GM23248 (cell line): ENCODE measurements at regions not wholly inside any gene's neighbourhood (a gene's known extent, or its start where the extent isn't known, plus 50 kb on each side); places are given as distances from the start of the nearest gene placed in this dataset.
"Not testable (repeated sequence)": the region's sequence is repeated elsewhere in the genome, so short reads cannot be mapped to it uniquely, and the experiment has no call there.

ENCODE experiments used
- DNase-seq: peaks from one replicate; pipeline ENCODE4 v3.0.0-alpha.2; 2015
- H2AFZ ChIP-seq: fragments of 200-600 bp; sonication (generic); 2 replicates; pipeline ENCODE4 v1.6.1; 2016; ENCODE audit warnings: antibody characterized with exemption
- H3F3A ChIP-seq: fragments of 200-600 bp; sonication (generic); 2 replicates; pipeline ENCODE4 v1.6.1; 2016; ENCODE audit warnings: mild to moderate bottlenecking, antibody characterized with exemption, mixed run types; ENCODE audit not compliant: insufficient read depth
- H3K27ac ChIP-seq: fragments of 200-600 bp; sonication (generic); 2 replicates; pipeline ENCODE4 v1.5.1; 2016; ENCODE audit warnings: mild to moderate bottlenecking
- H3K27me3 ChIP-seq: fragments of 200-600 bp; sonication (generic); replicated peaks from 2 replicates; pipeline ENCODE4 v1.6.1; 2016; ENCODE audit warnings: mild to moderate bottlenecking; ENCODE audit not compliant: insufficient read depth
- H3K36me3 ChIP-seq: fragments of 200-600 bp; sonication (generic); 2 replicates; pipeline ENCODE4 v1.6.1; 2016; ENCODE audit warnings: low read depth, mild to moderate bottlenecking
- H3K4me1 ChIP-seq: fragments of 200-600 bp; sonication (generic); 2 replicates; pipeline ENCODE4 v1.6.1; 2016; ENCODE audit warnings: mild to moderate bottlenecking; ENCODE audit not compliant: insufficient read depth
- H3K4me2 ChIP-seq: fragments of 200-600 bp; sonication (generic); one replicate; pipeline ENCODE4 v1.6.1; 2016; ENCODE audit warnings: mild to moderate bottlenecking; ENCODE audit not compliant: unreplicated experiment
- H3K4me3 ChIP-seq: fragments of 200-600 bp; sonication (generic); 2 replicates; pipeline ENCODE4 v1.5.1; 2016; ENCODE audit warnings: mild to moderate bottlenecking
- H3K79me2 ChIP-seq: fragments of 200-600 bp; sonication (generic); 2 replicates; pipeline ENCODE4 v1.6.1; 2016; ENCODE audit warnings: mild to moderate bottlenecking; ENCODE audit not compliant: insufficient read depth
- H3K9ac ChIP-seq: fragments of 200-600 bp; sonication (generic); 2 replicates; pipeline ENCODE4 v1.6.1; 2016; ENCODE audit warnings: mild to moderate bottlenecking
- H3K9me2 ChIP-seq: fragments of 200-600 bp; sonication (generic); 2 replicates; pipeline ENCODE4 v1.6.1; 2016; ENCODE audit warnings: mixed run types, mild to moderate bottlenecking, moderate library complexity; ENCODE audit not compliant: insufficient read depth
- H3K9me3 ChIP-seq: fragments of 200-600 bp; sonication (generic); one replicate; pipeline ENCODE4 v1.6.1; 2017; ENCODE audit warnings: low read depth
- H4K20me1 ChIP-seq: fragments of 200-600 bp; sonication (generic); 2 replicates; pipeline ENCODE4 v1.6.0; 2016; ENCODE audit not compliant: insufficient read depth
- EZH2 ChIP-seq: fragments of 200-600 bp; sonication (generic); IDR thresholded peaks from 2 replicates; pipeline ENCODE4 v1.6.1; 2018; ENCODE audit warnings: antibody characterized with exemption, mild to moderate bottlenecking; ENCODE audit not compliant: insufficient read depth, poor library complexity, severe bottlenecking
- EZH2phosphoT487 ChIP-seq: fragments of 200-600 bp; sonication (generic); IDR thresholded peaks from 2 replicates; pipeline ENCODE4 v1.6.1; 2018; ENCODE audit warnings: antibody characterized with exemption, moderate library complexity, mild to moderate bottlenecking, low read depth; ENCODE audit not compliant: insufficient read depth
- WGBS, 2 experiments: methylation state at CpG; one replicate each; pipeline ENCODE4 v1.1.6; 2015 to 2017; ENCODE audit warnings: low lambda C conversion rate in 2 of 2, low coverage in 1 of 2; ENCODE audit errors: missing lambda C conversion rate in 2 of 2; 5-methylcytosine and 5-hydroxymethylcytosine counted together
- in situ Hi-C: fragments of 300-500 bp; cut with MboI; formaldehyde crosslinking; loops from 2 replicates; pipeline ENCODE4 v1.15.0; 2020

DNA sequence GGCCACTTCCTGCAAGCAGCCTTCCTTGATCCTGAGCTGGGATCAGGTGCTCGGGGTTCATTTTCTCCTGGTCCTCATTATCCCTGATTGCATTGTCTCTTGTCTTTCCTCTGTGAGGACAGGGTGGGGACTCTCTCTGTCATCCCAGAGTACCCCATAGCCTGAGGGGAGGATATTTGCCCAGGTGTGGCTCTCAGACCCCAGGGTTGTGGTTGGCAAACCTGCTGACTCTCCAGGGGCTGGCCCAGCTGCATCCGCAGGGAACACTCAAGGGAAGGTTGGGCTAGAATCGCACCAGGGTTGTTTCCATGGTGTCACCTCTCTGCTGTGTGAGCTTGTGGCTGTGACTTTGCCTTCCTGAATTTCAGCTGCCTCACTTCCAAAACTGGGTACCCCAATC is 276.8 kb upstream of the C1orf174 start:
- WGBS, 2 experiments: 41 to 51% methylated on average over 3 of the region's 3 CpGs
- H3F3A ChIP-seq: no peaks in the 10 kb centered on the region
- in situ Hi-C loops: no loop called here
- H3K9me3 ChIP-seq: no peaks in the 10 kb centered on the region
- no peak for TF ChIP-seq EZH2phosphoT487
- no peak for TF ChIP-seq EZH2
- no peaks in the 10 kb centered on the region for H3K79me2 ChIP-seq
- no peak overlapping the region for H3K4me3 ChIP-seq
- no peaks in the 10 kb centered on the region for H3K27me3 ChIP-seq
- H4K20me1 ChIP-seq: no peaks in the 10 kb centered on the region
- H3K4me2 ChIP-seq: no peak overlapping the region
- no peak overlapping the region for H3K9ac ChIP-seq
- DNase-seq: no peak
- no peaks in the 10 kb centered on the region for H3K36me3 ChIP-seq
- no peaks in the 10 kb centered on the region for H3K4me1 ChIP-seq
- H3K9me2 ChIP-seq: no peaks in the 10 kb centered on the region
- H2AFZ ChIP-seq: no peak overlapping the region
- H3K27ac ChIP-seq: no peak overlapping the region

DNA sequence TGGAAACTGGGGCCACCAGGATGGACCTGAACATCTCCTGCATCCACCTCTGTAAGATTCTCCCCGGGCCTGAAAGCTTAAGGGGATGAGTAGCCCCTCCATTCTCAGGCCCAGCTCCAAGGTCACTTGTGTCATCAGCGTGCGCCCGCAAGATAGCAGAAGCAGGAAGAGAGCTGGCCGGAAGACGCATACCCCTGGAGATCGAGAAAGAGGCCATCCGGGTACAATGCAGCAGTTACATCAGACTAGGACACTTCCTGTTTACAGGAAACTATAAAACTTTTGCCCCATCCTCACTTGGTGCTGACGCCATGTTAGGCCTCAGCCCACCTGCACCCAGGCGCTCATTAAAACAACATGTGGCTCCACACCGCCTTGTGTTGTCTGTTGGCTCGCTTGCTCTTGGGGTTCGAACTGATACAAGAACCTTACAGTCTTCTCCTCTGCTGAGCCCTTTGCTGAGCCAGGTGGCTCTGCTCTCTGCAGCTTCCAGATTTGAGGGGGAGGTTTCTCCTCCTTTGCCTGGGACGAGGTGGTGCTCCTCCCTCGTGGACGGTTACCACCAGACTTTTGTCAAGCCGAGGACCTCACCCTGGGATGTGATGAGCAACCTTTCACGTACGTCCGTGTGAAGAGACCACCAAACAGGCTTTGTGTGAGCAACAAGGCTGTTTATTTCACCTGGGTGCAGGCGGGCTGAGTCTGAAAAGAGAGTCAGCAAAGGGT is 277.5 kb upstream of the C1orf174 start:
- Histone ChIP-seq H4K20me1 (no peaks in the 10 kb centered on the region), H3K4me3 (no peak overlapping the region), H2AFZ (no peak overlapping the region), H3K9me2 (no peaks in the 10 kb centered on the region), H3K27ac (no peak overlapping the region), H3K9ac (no peak overlapping the region), H3F3A (no peaks in the 10 kb centered on the region), H3K27me3 (no peaks in the 10 kb centered on the region), H3K79me2 (no peaks in the 10 kb centered on the region), H3K36me3 (no peaks in the 10 kb centered on the region), H3K4me1 (no peaks in the 10 kb centered on the region), H3K9me3 (no peaks in the 10 kb centered on the region), H3K4me2 (no peak overlapping the region)
- no peak for DNase-seq
- WGBS, 2 experiments: 55 to 58% methylated on average over 21 of the region's 21 CpGs
- TF ChIP-seq EZH2phosphoT487: no peak
- in situ Hi-C loops: no loop called here

DNA sequence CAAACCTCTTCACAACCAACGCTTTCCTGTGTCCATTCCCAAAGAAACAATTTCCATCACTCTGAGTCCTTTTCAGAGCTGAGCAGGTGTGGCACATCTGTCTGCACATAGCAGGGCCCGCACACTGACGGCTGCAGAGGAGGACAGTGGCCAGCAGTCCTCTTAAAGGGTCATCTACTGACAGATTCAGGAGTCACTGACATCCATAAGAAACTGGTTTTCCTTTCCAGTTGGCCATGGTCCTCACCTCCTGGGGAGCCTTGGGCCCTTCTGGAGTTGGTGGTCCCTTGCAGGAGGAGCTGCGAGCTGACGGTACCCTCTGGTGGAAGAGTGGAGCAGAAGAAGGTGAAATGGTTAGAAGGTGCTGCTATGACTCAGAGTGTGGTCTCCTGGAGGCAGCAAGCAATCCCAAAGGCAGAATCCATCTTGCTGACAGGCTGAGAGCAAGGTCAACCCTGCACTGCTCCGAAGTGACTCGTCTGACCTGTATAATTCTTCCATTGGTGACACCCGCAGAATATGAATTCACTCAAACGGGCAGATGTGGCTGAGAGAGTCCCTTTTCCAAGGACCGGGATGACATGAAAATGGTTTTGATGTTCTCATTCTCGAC is 278.5 kb upstream of the C1orf174 start:
- H3K4me1 ChIP-seq: no peaks in the 10 kb centered on the region
- 23% methylated on average over 11 of the region's 11 CpGs for WGBS, 2 experiments

DNA sequence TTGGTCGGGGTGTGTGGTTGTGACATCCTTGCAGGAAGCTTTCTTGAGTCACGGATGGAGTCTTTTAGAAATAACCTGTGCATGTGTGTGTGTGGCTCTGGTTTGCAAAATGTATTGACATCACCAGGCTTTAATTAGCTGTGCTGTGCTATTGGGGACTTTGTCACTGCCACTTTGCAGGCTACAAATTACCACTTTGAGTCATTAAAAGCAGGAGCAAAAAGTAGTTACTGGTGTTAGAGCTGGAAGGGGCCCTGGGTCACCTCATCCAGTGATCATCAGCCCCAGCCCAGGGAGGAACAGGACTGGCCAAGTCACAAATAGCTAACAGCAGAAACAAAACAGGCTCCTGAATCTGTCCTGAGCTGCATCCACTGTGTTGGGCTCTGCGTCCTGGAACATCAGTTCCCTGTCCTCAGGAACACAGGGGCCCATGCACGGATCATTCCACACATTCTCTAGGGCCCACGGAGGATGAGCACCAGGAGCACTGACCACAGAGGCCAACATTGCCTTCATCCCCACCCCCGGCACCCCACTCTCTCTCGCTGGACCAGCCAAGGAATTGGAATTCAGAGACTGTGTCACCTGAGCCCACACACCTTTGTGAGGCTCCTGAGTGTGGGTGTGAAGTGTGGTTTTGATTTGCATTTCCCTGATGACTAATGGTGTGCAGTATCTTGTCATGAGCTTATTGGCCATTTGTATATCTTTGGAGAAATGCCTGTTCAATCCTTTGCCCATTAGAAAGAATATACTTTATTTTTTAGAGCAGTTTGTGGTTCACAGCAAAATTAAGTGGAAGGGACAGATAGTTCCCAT is 280.1 kb upstream of the C1orf174 start:
- no peak for DNase-seq
- Histone ChIP-seq H2AFZ (no peak overlapping the region), H3K27ac (no peak overlapping the region), H3K27me3 (no peaks in the 10 kb centered on the region), H3K4me3 (no peak overlapping the region), H3K9me3 (no peaks in the 10 kb centered on the region), H3K36me3 (no peaks in the 10 kb centered on the region), H3K9me2 (no peaks in the 10 kb centered on the region), H3F3A (no peaks in the 10 kb centered on the region), H3K79me2 (no peaks in the 10 kb centered on the region), H3K9ac (no peak overlapping the region), H3K4me2 (no peak overlapping the region), H3K4me1 (no peaks in the 10 kb centered on the region), H4K20me1 (no peaks in the 10 kb centered on the region)
- TF ChIP-seq EZH2 (no peak), EZH2phosphoT487 (no peak)
- 11 to 17% methylated on average over 7 of the region's 7 CpGs for WGBS, 2 experiments
- in situ Hi-C loops: no loop called here

More for the DNA sequence above, 278.5 kb upstream of the C1orf174 start:
- H3K4me2 ChIP-seq: no peak overlapping the region
- H3K9me2 ChIP-seq: no peaks in the 10 kb centered on the region
- TF ChIP-seq EZH2 (no peak), EZH2phosphoT487 (no peak)
- in situ Hi-C loops: no loop called here
- H4K20me1 ChIP-seq: no peaks in the 10 kb centered on the region
- no peak overlapping the region for H3K27ac ChIP-seq
- DNase-seq: no peak
- H3K27me3 ChIP-seq: no peaks in the 10 kb centered on the region
- no peak overlapping the region for H3K4me3 ChIP-seq
- H3K9ac ChIP-seq: no peak overlapping the region
- H3F3A ChIP-seq: no peaks in the 10 kb centered on the region
- no peak overlapping the region for H2AFZ ChIP-seq
- H3K36me3 ChIP-seq: no peaks in the 10 kb centered on the region
- no peaks in the 10 kb centered on the region for H3K9me3 ChIP-seq
- H3K79me2 ChIP-seq: no peaks in the 10 kb centered on the region

DNA sequence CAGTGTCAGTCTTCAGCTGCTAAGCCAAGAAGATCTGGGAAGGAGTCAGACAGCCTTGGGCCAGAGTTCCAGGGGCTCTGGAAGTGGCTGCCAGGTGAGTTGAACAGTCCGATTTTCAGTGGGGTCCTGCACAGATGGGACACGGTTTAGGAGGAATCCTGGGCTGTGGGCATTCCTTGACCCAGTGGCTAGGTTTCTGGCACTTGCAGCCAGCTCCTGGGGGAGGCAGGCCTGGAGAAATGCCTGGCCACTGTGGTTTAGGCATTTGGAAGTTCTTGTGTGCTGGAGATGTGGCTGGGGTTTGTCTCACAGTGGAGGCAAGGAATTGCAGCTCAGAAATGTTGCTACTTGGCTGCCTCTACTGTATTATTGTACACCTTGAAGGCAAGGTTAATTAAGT is 286.4 kb upstream of the C1orf174 start:
- DNase-seq, H3K27ac ChIP-seq, H3K4me3 ChIP-seq, H3K9me2 ChIP-seq, H4K20me1 ChIP-seq, H3K79me2 ChIP-seq, H2AFZ ChIP-seq, H3K27me3 ChIP-seq, H3K36me3 ChIP-seq, H3K4me2 ChIP-seq, H3F3A ChIP-seq, H3K9ac ChIP-seq, in situ Hi-C loops, H3K4me1 ChIP-seq, H3K9me3 ChIP-seq: not testable (repeated sequence)
- 12 to 14% methylated on average over 2 of the region's 2 CpGs for WGBS, 2 experiments
